Endothelial cell of umbilical vein (primary cell): ENCODE measurements at regions not wholly inside any gene's neighbourhood (a gene's known extent, or its start where the extent isn't known, plus 50 kb on each side); places are given as distances from the start of the nearest gene placed in this dataset.

Experiments used
- BruUV-seq: library from RNA; stranded (reverse); fragments of 400-500 nt; replicated peaks from 2 replicates; lab custom pipeline; 2021; lab: Mats Ljungman, UMichigan
- CTCF ChIA-PET: fragments of 300-600, 350-600 bp; sonication (Branson Sonifier 250); formaldehyde crosslinking; loops from one replicate; lab custom pipeline; 2021; ENCODE audit warnings: antibody characterized with exemption, inconsistent platforms; lab: Charles Lee
- POLR2A ChIA-PET: fragments of 300-600, 350-600 bp; sonication (Branson Sonifier 250); formaldehyde crosslinking; loops from one replicate; lab custom pipeline; 2021; ENCODE audit warnings: antibody characterized with exemption, inconsistent platforms; lab: Charles Lee
- DNase-seq: peaks from one replicate; pipeline ENCODE4 v3.0.0-alpha.2; 2011; ENCODE audit warnings: low read depth, low spot score
- FAIRE-seq: peaks from 2 replicates; lab custom pipeline; 2011; peaks lifted over from hg19 to GRCh38; lab: Jason Lieb, UNC
- H2AFZ ChIP-seq: 2 replicates; pipeline ENCODE4 v1.6.0; 2012; ENCODE audit warnings: low read depth, low read length, control low read depth, inconsistent platforms
- H3K27ac ChIP-seq: 2 replicates; pipeline ENCODE4 v1.5.1; 2011; ENCODE audit warnings: low read depth, mild to moderate bottlenecking, control low read depth, low read length, moderate library complexity; ENCODE audit not compliant: insufficient read depth
- H3K27me3 ChIP-seq, 2 experiments: 2 replicates each; pipeline versions ENCODE4 v1.6.0 to v1.6.1; 2011; ENCODE audit warnings: low read length in 2 of 2, mixed read lengths in 1 of 2; ENCODE audit not compliant: control insufficient read depth in 2 of 2, insufficient read depth in 2 of 2
- H3K36me3 ChIP-seq, 2 experiments: 2 replicates in 1 of 2; 3 replicates in 1 of 2; pipeline ENCODE4 v1.5.1; 2011; ENCODE audit warnings: low read length in 2 of 2, mild to moderate bottlenecking in 1 of 2, moderate library complexity in 1 of 2; ENCODE audit not compliant: control insufficient read depth in 2 of 2, insufficient read depth in 2 of 2; ENCODE audit errors: extremely low read depth in 1 of 2
- H3K4me1 ChIP-seq: 3 replicates; pipeline ENCODE4 v1.5.1; 2011; ENCODE audit warnings: mild to moderate bottlenecking, low read length; ENCODE audit not compliant: control insufficient read depth, insufficient read depth; ENCODE audit errors: extremely low read depth
- H3K4me2 ChIP-seq: 2 replicates; pipeline ENCODE4 v1.6.1; 2011; ENCODE audit warnings: low read length, control low read depth, mixed read lengths; ENCODE audit not compliant: insufficient read depth
- H3K4me3 ChIP-seq, 3 experiments: fragments of 200-600 bp in 1 of 3; sonication (generic), shearing (Covaris generic) in 1 of 3; replicated peaks in 1 of 3; 2 replicates each; pipeline ENCODE4 v1.5.1; 2011 to 2016; ENCODE audit warnings: control low read depth in 3 of 3, low read length in 3 of 3, mild to moderate bottlenecking in 2 of 3, inconsistent platforms in 1 of 3, low read depth in 1 of 3, moderate library complexity in 1 of 3; ENCODE audit not compliant: insufficient read depth in 1 of 3
- H3K79me2 ChIP-seq: 2 replicates; pipeline ENCODE4 v1.6.0; 2012; ENCODE audit warnings: low read length, inconsistent platforms; ENCODE audit not compliant: control insufficient read depth, insufficient read depth
- H3K9ac ChIP-seq: replicated peaks from 2 replicates; pipeline ENCODE3; 2011; ENCODE audit warnings: low read length, control low read depth; ENCODE audit not compliant: insufficient read depth; ENCODE audit errors: extremely low read depth
- H3K9me1 ChIP-seq: replicated peaks from 3 replicates; pipeline ENCODE4 v1.6.0; 2011; ENCODE audit warnings: mild to moderate bottlenecking, low read length; ENCODE audit not compliant: control insufficient read depth, insufficient read depth; ENCODE audit errors: extremely low read depth
- H3K9me3 ChIP-seq: replicated peaks from 2 replicates; pipeline ENCODE4 v1.5.1; 2012; ENCODE audit warnings: low read length, inconsistent platforms; ENCODE audit not compliant: control insufficient read depth, insufficient read depth
- H4K20me1 ChIP-seq: replicated peaks from 2 replicates; pipeline ENCODE3; 2011; ENCODE audit warnings: mild to moderate bottlenecking, low read length; ENCODE audit not compliant: control insufficient read depth, insufficient read depth; ENCODE audit errors: extremely low read depth
- FOS ChIP-seq: IDR thresholded peaks from 2 replicates; pipeline ENCODE4 v1.6.1; 2011; ENCODE audit warnings: mild to moderate bottlenecking, low read length, moderate library complexity, borderline replicate concordance; ENCODE audit not compliant: insufficient read depth
- JUN ChIP-seq: IDR thresholded peaks from 2 replicates; pipeline ENCODE4 v1.6.1; 2011; ENCODE audit warnings: borderline replicate concordance, low read depth; ENCODE audit not compliant: insufficient read length, insufficient read depth
- POLR2A ChIP-seq: IDR thresholded peaks from 2 replicates; pipeline ENCODE4 v1.6.1; 2012; ENCODE audit warnings: low read depth, mild to moderate bottlenecking, control low read depth, low read length
- POLR2AphosphoS5 ChIP-seq: IDR thresholded peaks from 2 replicates; pipeline ENCODE4 v1.6.1; 2012; ENCODE audit warnings: low read depth, mild to moderate bottlenecking, control low read depth, low read length, moderate library complexity; ENCODE audit not compliant: insufficient read depth
- dilution Hi-C: fragments of 300-500 bp; cut with MboI; formaldehyde crosslinking; loops from one replicate; pipeline ENCODE4 v1.15.0; 2019; ENCODE audit warnings: low sequenced_read_pairs; ENCODE audit not compliant: extremely low pct_ligation_motif_present
- intact Hi-C: fragments of 100-400 bp; cut with micrococcal nuclease; formaldehyde crosslinking; loops from one replicate; pipeline ENCODE4 v1.10.0; 2022
- TF ChIP-seq, protein P1 (sequence below), 2 donors: IDR thresholded peaks; 1 replicate in 1 of 2; 2 replicates in 1 of 2; pipeline ENCODE4 v1.5.1; 2011; ENCODE audit warnings: low read length in 2 of 2, mild to moderate bottlenecking in 2 of 2, moderate library complexity in 2 of 2, control low read depth in 1 of 2, inconsistent platforms in 1 of 2, low read depth in 1 of 2; ENCODE audit not compliant: insufficient read depth in 1 of 2; ENCODE audit errors: extremely low read depth in 1 of 2
- TF ChIP-seq, protein P2 (sequence below): IDR thresholded peaks from 2 replicates; pipeline ENCODE4 v1.6.1; 2011; ENCODE audit not compliant: insufficient read depth, insufficient read length

DNA sequence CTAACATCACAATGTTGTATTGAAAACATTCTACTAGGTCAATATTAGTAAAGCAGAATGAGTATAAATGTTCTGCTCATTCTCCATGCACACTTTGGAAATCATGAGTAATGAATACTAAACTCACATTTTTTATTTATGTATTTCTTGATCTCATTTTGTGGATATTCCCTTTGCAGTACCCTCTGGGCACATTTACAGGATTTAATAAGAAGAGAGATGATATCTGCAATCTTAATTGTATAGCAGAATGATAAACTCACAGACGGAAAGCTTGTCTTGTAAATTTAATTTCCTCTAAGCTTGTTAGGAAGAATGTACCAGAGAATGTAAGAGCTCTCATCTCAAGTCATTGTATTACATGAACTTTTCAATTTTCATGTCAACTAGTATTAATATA lies 1279.7 kb downstream of the PCDH7 start:
- DNase-seq (no peak), FAIRE-seq (no peak)
- no peaks in the 10 kb centered on the region for H4K20me1 ChIP-seq
- CTCF ChIA-PET, result interaction anchor here (2.0 kb wide), 1 partner anchor 17 kb away, joined by 4 read pairs; no protein-coding TSS in a partner anchor
- no peak overlapping the region for H3K27ac ChIP-seq
- H3K4me3 ChIP-seq, result no peak overlapping the region
- dilution Hi-C loops (no loop called here), intact Hi-C loops (no loop called here)
- H3K9me1 ChIP-seq, result no peaks in the 10 kb centered on the region
- no peaks in the 10 kb centered on the region for H3K27me3 ChIP-seq
- POLR2A ChIA-PET, result no interaction called here
- no peaks in the 10 kb centered on the region for H3K4me1 ChIP-seq
- H3K9me3 ChIP-seq, result no peaks in the 10 kb centered on the region
- no TSS peak for BruUV-seq
- H3K4me2 ChIP-seq, result no peak overlapping the region
- TF ChIP-seq POLR2AphosphoS5, result no peak
- H3K9ac ChIP-seq, result no peak overlapping the region
- no peaks in the 10 kb centered on the region for H3K36me3 ChIP-seq
- H2AFZ ChIP-seq, result no peak overlapping the region
- no peaks in the 10 kb centered on the region for H3K79me2 ChIP-seq

DNA sequence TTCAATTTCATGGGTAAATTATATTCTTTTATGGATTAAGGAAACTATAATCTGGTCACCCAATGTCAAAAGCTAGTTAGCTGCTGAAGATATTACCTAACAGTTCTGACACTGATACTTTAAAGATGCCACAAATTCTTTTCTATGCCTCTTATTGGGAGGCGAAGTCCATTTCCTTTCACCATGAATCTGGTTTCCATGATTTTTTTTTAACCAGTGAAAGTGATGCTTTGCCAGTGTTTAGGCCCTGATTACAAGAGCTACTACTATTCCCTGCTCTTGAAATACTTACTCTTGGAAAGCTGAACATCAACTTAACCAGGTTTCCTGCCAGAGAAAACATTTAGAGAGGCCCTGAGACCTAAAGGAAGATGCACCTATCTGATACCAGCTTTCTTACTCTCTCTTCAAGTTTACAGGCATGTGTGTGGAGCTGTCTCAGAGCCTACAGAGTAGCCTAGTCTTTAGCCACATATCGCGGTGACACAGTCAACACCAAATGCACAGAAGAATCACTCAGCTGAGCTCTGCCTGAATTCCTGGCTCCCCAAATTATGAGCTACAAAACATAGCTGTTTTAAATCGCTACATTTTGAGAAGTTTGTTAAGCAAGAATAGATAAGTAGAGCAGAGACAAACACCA lies 1280.8 kb downstream of the PCDH7 start:
- no peaks in the 10 kb centered on the region for H3K4me1 ChIP-seq
- H3K4me2 ChIP-seq, result no peak overlapping the region
- intact Hi-C loops, result no loop called here
- ChIA-PET CTCF (interaction anchor here (2.0 kb wide), 1 partner anchor 15 kb away, joined by 4 read pairs; no protein-coding TSS in a partner anchor), POLR2A (no interaction called here)
- H3K9ac ChIP-seq, result no peak overlapping the region
- DNase-seq (no peak), FAIRE-seq (no peak)
- no peaks in the 10 kb centered on the region for H3K79me2 ChIP-seq
- no peaks in the 10 kb centered on the region for H4K20me1 ChIP-seq
- H3K27ac ChIP-seq, result no peak overlapping the region
- H3K9me1 ChIP-seq, result no peaks in the 10 kb centered on the region
- no peaks in the 10 kb centered on the region for H3K36me3 ChIP-seq
- H2AFZ ChIP-seq, result no peak overlapping the region
- dilution Hi-C loops, result no loop called here
- no peaks in the 10 kb centered on the region for H3K27me3 ChIP-seq
- BruUV-seq, result no TSS peak
- H3K9me3 ChIP-seq, result no peaks in the 10 kb centered on the region
- no peak overlapping the region for H3K4me3 ChIP-seq
- no peak for TF ChIP-seq FOS
- no peak for TF ChIP-seq JUN
- TF ChIP-seq POLR2A, result no peak
- TF ChIP-seq, protein P1, sequence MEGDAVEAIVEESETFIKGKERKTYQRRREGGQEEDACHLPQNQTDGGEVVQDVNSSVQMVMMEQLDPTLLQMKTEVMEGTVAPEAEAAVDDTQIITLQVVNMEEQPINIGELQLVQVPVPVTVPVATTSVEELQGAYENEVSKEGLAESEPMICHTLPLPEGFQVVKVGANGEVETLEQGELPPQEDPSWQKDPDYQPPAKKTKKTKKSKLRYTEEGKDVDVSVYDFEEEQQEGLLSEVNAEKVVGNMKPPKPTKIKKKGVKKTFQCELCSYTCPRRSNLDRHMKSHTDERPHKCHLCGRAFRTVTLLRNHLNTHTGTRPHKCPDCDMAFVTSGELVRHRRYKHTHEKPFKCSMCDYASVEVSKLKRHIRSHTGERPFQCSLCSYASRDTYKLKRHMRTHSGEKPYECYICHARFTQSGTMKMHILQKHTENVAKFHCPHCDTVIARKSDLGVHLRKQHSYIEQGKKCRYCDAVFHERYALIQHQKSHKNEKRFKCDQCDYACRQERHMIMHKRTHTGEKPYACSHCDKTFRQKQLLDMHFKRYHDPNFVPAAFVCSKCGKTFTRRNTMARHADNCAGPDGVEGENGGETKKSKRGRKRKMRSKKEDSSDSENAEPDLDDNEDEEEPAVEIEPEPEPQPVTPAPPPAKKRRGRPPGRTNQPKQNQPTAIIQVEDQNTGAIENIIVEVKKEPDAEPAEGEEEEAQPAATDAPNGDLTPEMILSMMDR (IDR thresholded peaks at IDR 0.05; ENCODE audit: extremely low read depth in 1 of 2, insufficient read depth in 1 of 2, low read depth in 1 of 2, low read length in 2 of 2), result no peak
- TF ChIP-seq, protein P2, sequence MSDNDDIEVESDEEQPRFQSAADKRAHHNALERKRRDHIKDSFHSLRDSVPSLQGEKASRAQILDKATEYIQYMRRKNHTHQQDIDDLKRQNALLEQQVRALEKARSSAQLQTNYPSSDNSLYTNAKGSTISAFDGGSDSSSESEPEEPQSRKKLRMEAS, result no peak
